ENCODE measurements at regions not wholly inside any gene's neighbourhood (a gene's known extent, or its start where the extent isn't known, plus 50 kb on each side); places are given as distances from the start of the nearest gene placed in this dataset.

DNA sequence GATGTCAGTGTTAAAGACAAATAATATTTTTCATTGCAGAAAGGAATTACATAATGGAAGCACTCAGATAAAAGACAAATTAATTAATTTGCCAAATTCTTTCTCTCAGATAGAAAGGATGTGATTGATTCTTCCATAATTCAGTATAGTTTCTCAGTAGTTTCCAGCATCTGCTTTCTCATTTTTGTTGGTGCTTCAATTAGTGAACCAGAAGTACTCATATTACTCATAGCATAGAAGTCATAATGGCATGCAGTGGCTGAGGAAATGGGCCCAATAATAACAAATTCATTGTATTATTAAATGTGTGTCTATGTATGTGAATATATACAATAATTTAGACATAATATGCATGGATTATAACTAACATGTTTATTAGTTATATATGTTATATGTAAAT is 393.3 kb upstream of the TRAM1L1 start:
- intact Hi-C loops (cut with DNase I; ENCODE audit: low total_unique reads), result no loop called here
- in situ Hi-C loops (cut with MboI; ENCODE audit: low sequenced_read_pairs in 4 of 4), result no loop called here
- H3K36me3 ChIP-seq, result no peaks in the 10 kb centered on the region
- no peaks in the 10 kb centered on the region for H3K4me1 ChIP-seq
- no peak for TF ChIP-seq POLR2A (IDR thresholded peaks at IDR 0.05)
- TF ChIP-seq, protein P1, sequence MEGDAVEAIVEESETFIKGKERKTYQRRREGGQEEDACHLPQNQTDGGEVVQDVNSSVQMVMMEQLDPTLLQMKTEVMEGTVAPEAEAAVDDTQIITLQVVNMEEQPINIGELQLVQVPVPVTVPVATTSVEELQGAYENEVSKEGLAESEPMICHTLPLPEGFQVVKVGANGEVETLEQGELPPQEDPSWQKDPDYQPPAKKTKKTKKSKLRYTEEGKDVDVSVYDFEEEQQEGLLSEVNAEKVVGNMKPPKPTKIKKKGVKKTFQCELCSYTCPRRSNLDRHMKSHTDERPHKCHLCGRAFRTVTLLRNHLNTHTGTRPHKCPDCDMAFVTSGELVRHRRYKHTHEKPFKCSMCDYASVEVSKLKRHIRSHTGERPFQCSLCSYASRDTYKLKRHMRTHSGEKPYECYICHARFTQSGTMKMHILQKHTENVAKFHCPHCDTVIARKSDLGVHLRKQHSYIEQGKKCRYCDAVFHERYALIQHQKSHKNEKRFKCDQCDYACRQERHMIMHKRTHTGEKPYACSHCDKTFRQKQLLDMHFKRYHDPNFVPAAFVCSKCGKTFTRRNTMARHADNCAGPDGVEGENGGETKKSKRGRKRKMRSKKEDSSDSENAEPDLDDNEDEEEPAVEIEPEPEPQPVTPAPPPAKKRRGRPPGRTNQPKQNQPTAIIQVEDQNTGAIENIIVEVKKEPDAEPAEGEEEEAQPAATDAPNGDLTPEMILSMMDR (IDR thresholded peaks at IDR 0.05 in 4 of 5, conservative IDR thresholded peaks at IDR 0.05 in 1 of 5), result no peak
- H3K4me3 ChIP-seq, result no peak overlapping the region
- no peak overlapping the region for H3K27ac ChIP-seq
- no peaks in the 10 kb centered on the region for H3K9me3 ChIP-seq
- DNase-seq (no peak), ATAC-seq (no peak)
- no peaks in the 10 kb centered on the region for H3K27me3 ChIP-seq

DNA sequence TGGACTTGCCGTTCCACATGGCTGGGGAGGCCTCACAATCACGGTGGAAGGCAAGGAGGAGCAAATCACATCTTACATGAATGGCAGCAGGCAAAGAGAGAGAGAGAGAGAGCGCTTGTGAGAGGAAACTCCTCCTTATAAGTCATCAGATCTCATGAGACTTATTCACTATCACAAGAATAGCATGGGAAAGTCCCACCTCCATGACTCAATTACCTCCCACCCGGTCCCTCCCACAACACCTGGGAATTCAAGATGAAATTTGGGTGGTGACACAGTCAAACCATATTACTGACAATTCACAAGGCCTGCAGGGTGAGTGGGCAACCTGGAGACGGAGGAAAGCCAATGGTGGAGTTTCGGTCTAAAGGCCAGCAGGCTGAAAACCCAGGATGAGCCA is 394.3 kb upstream of the TRAM1L1 start:
- in situ Hi-C loops (cut with MboI; ENCODE audit: low sequenced_read_pairs in 4 of 4) (no loop called here), intact Hi-C loops (cut with DNase I; ENCODE audit: low total_unique reads) (no loop called here)
- Histone ChIP-seq H3K4me1 (no peaks in the 10 kb centered on the region), H3K27ac (no peak overlapping the region), H3K27me3 (no peaks in the 10 kb centered on the region), H3K4me3 (no peak overlapping the region), H3K9me3 (no peaks in the 10 kb centered on the region), H3K36me3 (no peaks in the 10 kb centered on the region)
- TF ChIP-seq, protein P1 (IDR thresholded peaks at IDR 0.05 in 4 of 5, conservative IDR thresholded peaks at IDR 0.05 in 1 of 5), result no peak
- TF ChIP-seq POLR2A (IDR thresholded peaks at IDR 0.05), result no peak
- DNase-seq (no peak), ATAC-seq (no peak)

DNA sequence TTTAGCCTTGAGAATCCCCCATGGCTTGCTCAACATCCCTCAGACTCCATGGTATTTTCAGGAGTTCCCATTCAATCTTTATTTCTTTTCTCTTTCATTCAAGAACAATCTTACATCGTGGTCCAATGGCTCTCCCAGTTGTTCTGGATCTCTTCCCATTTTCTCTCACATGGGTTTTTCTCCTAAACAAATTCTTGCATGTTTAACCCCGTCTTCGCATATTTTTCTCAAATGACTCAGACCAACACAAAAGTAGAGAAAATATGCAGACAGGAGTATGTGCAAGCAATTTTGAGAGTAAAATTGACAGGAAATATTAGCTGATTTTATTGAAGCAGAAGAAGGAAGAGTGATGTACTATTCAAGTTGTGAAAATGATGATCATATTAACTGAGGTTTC is 396.4 kb upstream of the TRAM1L1 start:
- Histone ChIP-seq H3K9me3 (no peaks in the 10 kb centered on the region), H3K27ac (no peak overlapping the region), H3K4me3 (no peak overlapping the region), H3K4me1 (no peaks in the 10 kb centered on the region), H3K36me3 (no peaks in the 10 kb centered on the region), H3K27me3 (no peaks in the 10 kb centered on the region)
- intact Hi-C loops (cut with DNase I; ENCODE audit: low total_unique reads), result no loop called here
- TF ChIP-seq, protein P1 (IDR thresholded peaks at IDR 0.05 in 4 of 5, conservative IDR thresholded peaks at IDR 0.05 in 1 of 5), result no peak
- TF ChIP-seq POLR2A (IDR thresholded peaks at IDR 0.05), result no peak
- in situ Hi-C loops (cut with MboI; ENCODE audit: low sequenced_read_pairs in 4 of 4), result no loop called here
- no peak for DNase-seq
- ATAC-seq, result no peak

DNA sequence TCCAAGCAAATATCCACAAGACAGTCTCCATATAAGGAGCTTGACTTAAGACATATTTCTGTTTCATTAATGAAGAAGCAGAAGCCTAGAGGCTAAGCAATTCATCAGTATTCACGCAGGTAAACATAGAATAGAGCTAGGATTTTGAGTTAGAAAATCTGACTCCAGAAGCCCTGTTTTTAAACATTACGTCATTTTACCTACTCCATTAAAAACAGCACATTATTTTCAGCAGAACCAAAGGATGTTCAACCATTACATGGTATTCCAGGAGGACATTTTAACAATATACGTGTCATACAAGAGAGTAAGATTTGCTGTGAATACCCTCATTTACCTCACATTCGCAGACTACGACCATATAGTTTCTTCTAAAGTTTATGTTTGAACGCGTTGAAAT is 403.3 kb upstream of the TRAM1L1 start:
- in situ Hi-C loops (cut with MboI; ENCODE audit: low sequenced_read_pairs in 4 of 4) (no loop called here), intact Hi-C loops (cut with DNase I; ENCODE audit: low total_unique reads) (no loop called here)
- DNase-seq (no peak), ATAC-seq (no peak)
- Histone ChIP-seq H3K4me1 (no peaks in the 10 kb centered on the region), H3K27me3 (no peaks in the 10 kb centered on the region), H3K4me3 (no peak overlapping the region), H3K36me3 (no peaks in the 10 kb centered on the region), H3K27ac (no peak overlapping the region), H3K9me3 (no peaks in the 10 kb centered on the region)
- no peak for TF ChIP-seq POLR2A (IDR thresholded peaks at IDR 0.05)
- TF ChIP-seq, protein P1 (IDR thresholded peaks at IDR 0.05 in 4 of 5, conservative IDR thresholded peaks at IDR 0.05 in 1 of 5), result no peak

DNA sequence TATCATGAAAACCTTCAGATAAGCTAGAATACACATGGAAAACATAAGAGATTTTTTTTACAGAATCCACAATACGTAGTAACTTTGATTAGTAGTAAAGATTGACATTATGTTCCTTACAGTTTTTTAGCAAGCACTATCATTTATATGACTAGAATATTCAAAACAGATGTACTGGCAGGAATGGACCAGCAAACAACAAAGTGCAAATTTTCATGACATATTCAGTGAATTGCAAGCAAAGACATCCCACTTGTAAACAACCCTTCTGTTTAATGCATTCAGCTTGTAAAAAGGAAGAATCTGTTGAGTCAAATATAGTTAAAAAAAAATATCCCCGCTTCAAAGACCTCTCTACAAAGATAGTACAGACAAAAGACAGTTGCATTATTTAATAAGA is 403.7 kb upstream of the TRAM1L1 start:
- intact Hi-C loops (cut with DNase I; ENCODE audit: low total_unique reads) (no loop called here), in situ Hi-C loops (cut with MboI; ENCODE audit: low sequenced_read_pairs in 4 of 4) (no loop called here)
- no peaks in the 10 kb centered on the region for H3K27me3 ChIP-seq
- no peaks in the 10 kb centered on the region for H3K36me3 ChIP-seq
- no peak for TF ChIP-seq POLR2A (IDR thresholded peaks at IDR 0.05)
- TF ChIP-seq, protein P1 (IDR thresholded peaks at IDR 0.05 in 4 of 5, conservative IDR thresholded peaks at IDR 0.05 in 1 of 5), result no peak
- no peaks in the 10 kb centered on the region for H3K4me1 ChIP-seq
- H3K9me3 ChIP-seq, result no peaks in the 10 kb centered on the region
- ATAC-seq (no peak), DNase-seq (no peak)
- no peak overlapping the region for H3K4me3 ChIP-seq
- no peak overlapping the region for H3K27ac ChIP-seq

Data from gastrocnemius medialis (tissue), 4 donors.